ENCODE measurements at regions not wholly inside any gene's neighbourhood (a gene's known extent, or its start where the extent isn't known, plus 50 kb on each side); places are given as distances from the start of the nearest gene placed in this dataset.

DNA sequence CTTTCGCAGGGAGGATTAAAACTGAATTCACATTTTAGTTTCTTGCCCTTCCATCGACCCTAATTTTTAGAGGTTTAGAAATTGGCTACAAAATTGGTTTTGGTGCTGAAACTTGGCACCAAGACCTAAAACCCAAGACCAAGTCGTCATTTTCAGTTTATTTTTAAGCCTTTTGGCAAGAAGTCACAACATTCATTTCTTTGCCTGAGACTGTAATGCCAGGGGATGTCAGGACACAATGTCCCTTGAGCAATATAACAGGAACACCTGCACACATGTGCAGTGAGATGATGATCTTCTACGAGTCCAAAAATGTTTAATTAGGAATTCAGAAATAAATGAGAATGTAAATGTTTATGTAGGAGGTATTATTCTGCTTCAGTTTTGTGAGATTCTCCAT, 335.4 kb upstream of the ANKRD30A start:
- no peak for TF ChIP-seq CTCF (conservative IDR thresholded peaks at IDR 0.05 in 1 of 2, IDR thresholded peaks at IDR 0.05 in 1 of 2; ENCODE audit: low read depth in 1 of 2, low read length in 2 of 2)
- TF ChIP-seq EZH2 (IDR thresholded peaks at IDR 0.05; ENCODE audit: low read length, missing control alignments): no peak

Data from fibroblast of lung (primary cell).